Mucosa of gallbladder (tissue), 1 donor: ENCODE measurements at regions not wholly inside any gene's neighbourhood (a gene's known extent, or its start where the extent isn't known, plus 50 kb on each side); places are given as distances from the start of the nearest gene placed in this dataset.

ENCODE experiments used
- DNase-seq: peaks from one replicate; pipeline ENCODE4 v3.0.0-alpha.2; 2020; ENCODE audit warnings: low spot score
- donor health status: DM: no; HTN: no; CAD: no.

DNA sequence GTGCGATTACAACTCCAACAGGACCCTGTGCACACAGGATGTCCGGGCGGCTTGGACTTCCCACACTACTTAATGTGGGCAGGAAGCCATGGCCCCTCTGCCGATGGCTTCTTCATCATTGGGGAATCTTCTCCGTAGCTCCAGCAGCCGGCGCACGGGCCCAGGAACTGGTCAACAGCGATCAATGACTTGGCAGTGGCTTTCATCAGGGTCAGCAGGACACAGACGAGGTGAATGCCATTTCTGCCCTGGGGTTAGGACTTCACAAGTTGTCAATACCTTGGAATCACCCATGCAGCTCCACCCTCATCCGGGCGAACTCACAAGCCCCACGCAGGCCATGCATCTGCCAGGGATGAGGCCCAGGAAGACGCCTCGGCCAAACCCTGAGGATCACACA lies 645.7 kb downstream of the BRD1 start:
- no peak for DNase-seq

DNA sequence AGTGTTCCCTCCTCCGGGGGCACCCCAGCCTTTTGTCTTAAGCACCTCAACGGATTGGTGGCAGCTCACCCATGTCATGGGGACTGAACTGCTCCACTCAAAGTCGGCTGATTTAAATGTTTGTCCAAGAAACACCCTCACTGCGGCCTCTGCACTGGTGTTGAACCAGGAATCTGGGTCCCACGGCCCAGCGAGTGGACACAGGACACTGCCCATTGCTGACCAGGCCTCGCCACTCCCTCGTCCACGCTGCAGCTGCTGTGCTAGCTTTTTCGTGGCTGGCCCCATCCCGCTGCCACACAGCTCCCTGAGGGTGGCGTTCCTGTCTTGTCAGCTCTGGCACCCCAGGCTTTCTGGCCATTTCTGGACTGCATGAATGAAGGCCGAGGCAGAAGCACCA lies 646.2 kb downstream of the BRD1 start:
- DNase-seq: no peak

DNA sequence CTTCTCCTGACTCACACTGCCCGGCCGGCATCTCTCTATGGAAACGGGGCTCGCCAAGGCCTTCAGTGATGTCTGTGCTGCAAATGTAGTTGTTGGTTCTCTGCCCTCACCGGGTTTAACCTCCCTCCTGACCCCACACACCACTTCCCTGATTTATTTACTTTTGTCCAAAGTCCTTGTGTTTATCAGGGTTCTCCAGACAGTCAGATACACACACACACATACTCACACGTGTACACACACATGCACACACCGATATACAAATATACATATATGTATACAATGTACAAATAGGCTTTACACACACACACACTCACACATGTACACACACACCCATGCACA lies 647.0 kb downstream of the BRD1 start:
- DNase-seq: no peak

DNA sequence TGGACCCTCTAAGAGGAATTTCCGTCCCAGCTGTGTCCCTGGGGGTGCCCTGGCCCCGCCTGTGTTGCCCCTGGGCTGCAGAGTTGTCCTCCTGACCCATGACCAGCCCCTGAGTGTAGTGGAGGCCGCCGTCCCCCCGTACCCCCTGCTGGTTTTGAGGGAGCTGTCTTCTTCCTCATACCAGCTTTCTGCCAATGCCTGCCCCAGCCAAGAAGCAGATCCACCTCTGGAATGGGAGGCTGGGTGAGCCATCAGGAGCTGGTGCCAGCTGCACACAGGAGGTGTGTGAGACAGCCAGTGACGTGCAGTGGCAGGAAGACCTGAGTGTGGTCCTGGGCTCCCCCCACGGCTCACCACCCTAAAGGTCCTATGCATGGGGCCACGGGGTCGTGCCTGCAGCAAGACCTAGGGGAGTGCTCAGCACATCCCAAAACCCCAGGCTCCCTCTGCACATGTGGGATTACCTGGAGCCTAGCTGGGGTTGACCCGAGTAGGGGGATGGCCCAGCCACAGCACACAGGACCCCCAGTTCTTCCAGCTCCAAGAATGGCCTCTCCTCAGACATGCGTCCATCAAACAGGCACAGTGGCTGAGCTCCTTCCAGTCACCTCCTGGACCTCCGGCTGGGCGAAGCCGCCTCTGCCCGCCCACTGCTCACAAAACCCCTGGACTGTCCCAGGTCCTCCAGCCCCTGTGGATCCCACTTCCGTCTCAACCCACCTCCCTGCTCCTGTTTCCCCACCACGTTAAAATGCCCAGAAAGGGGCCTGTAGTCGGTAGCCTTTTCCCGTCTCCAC lies 647.6 kb downstream of the BRD1 start:
- no peak for DNase-seq

DNA sequence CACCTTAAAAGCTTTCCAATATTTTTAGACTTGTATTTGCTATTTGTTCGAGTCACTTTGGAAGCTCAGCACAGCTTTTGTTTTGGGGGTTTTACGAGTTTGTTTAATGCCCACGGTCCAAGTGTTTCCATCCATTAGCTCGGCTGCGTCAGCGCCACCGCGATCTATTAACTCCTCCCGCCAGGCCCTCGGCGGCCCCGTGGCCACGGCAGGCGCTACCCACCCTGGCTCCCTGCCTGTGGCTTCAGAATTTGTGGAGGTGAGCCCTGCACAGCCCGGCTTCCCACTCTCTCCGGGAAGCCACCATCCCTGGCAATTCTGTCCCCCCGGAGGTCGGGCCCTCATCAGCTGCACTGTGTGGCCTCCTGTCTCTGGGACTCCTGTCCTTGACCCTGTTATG lies 648.5 kb downstream of the BRD1 start:
- DNase-seq: no peak

DNA sequence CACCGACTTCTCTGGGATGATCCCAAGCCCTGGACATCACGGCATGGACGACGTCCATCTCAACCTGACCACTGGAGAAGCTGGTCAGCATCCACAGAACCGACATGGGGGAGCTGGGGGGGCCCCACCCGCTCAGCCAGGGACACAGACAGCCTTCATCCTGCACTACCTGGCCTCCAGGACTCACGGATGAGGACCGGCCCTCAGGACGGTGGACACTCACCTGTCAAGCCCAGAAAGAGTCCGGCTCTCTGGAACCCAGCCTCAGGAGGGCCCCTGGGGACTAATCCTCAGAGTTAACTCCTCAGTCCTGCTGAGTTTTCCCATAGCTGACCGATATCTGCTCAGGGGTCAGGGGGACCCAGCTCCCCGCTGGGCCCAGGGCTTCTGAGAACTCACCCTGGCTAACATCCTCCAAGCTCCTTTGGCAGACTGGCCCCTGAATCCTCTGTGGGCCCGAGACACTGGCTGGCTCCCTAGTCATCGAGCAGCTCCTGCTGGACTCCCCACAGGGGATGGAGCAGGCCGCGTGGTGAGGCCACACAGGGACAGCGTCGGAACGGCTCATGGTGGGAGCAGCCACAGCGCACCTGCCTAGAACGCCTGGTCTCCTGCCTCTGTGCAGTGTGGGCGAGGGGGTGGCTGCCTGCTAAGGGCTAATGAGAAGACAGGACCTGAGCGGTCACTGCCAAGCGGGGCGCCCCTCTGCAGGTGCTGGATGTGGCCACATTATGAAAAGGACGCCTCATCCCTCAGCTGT lies 649.2 kb downstream of the BRD1 start:
- DNase-seq: no peak

DNA sequence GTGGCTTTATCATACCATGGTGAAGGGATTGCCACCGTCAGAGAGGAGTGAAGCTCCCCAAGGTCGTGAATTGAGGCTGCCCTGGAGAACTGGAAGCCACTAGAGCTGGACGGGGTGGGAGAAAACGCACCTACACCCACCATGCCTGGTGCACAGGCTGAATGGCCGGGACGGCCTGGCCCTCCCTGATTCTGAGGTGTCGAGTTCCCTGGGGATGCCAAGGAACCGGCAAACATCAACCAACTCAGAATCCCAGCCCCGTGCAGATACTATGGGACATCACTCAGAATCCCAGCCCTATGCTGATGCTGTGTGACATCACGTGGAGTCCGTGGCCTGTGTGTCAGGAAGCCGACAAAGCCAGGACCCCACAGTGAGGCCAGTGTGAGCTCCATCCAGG lies 650.0 kb downstream of the BRD1 start:
- DNase-seq: no peak

DNA sequence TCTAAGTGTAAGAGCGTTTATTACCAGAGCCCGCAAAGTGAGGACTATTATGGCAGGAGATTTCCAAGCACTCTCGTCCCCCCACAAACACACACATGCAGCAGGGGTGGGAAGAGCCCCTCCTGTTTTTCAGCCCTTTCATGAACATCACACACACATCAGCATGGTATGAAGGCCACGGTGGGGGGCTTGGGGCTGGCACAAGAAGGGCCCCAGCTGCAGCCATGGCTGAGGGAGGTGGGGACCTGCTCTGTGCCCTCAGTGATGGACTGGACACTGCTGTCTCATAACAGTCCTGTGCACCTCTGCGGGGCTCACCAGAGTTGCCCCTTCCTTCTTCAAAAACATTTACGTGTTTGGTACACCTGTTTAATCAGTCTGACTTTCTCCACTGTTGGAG lies 650.7 kb downstream of the BRD1 start:
- DNase-seq: no peak

DNA sequence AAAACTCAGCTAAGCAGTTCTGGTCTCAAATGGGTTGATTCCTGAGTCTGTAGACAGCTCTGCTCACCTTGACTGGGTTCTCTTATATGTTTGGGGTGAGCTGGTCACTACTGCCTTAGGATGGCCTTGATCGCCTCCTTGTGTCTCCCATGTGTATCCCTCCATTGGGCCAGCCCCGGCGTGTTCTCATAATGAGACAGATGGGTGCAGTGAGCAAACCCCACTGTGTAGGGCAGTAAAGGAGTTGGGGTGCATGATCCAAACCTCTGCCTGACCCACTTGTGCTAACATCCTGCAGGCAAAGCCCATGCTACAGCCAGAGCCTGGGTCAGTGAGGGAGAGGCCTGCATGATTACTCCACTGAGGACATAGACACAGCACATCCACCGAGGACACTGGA lies 657.6 kb downstream of the BRD1 start:
- DNase-seq: no peak

DNA sequence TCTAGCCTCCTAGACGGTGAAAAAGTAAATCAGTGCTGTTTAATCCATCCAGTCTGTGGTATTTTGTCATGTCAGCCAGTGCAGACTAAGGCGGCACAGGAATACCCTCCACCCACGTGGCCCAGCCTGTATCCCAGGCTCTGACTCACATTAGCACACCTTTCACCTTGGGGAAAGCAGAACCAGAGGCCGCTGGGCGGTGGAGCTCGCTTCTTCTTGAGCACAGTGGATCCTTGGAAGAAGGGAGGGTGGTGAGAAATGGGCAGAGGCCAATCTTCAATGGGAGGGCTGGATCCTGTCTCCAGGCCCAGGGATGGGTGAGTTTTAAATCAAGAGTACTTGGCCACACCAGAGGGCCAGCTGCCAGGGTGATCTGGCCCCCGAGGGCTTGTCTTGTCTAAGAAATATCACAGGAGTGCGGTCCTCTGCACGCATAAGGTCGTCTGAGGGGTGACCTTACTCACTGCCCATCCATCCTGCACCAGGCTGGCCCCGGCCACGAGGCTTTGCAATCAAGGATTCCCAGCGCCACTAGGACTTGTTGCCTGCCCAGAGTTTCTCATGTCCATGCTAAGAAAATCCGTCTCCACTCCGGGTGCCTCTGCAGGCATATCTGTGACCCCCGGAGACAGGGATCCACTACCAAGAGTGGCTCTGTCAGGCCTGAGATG lies 658.5 kb downstream of the BRD1 start:
- DNase-seq: no peak

DNA sequence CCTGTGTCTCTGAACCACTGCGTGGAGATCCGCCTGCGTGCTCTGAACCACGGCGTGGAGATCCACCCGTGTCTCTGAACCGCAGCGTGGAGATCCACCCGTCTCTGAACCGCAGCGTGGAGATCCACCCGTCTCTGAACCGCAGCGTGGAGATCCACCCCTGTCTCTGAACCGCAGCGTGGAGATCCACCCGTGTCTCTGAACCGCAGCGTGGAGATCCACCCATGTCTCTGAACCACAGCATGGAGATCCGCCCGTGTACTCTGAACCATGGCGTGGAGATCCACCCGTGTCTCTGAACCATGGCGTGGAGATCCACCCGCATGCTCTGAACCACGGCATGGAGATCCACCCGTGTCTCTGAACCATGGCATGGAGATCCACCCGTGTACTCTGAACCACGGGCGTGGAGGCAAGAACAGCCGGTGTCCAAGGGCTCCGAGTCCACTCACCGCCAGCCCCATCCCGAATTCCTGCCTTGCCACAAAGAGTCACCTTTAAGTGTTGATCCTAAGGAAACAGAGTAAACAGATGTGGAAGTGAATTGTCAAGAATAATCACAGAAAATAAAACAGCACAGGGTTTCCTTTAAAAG lies 659.4 kb downstream of the BRD1 start:
- no peak for DNase-seq

DNA sequence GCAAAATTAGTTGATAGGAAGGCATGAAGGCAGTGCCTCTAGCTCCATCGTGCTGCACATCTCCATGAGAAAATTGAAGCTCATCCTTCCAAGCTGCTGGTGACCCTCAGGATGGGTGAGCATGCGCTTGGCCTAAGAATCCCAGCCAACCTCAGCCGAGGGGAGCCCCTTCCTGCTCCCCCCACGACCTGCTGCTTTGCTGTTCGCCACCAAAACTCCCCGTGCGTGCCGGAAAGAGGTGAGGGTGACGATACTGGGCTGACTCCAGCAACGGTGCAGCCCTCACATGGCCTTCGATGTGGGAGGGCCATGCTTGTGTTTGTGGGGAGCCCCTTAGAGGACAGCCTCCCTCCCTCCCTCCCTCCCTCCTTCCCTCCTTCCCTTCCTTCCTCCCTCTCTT lies 660.9 kb downstream of the BRD1 start:
- DNase-seq: no peak

DNA sequence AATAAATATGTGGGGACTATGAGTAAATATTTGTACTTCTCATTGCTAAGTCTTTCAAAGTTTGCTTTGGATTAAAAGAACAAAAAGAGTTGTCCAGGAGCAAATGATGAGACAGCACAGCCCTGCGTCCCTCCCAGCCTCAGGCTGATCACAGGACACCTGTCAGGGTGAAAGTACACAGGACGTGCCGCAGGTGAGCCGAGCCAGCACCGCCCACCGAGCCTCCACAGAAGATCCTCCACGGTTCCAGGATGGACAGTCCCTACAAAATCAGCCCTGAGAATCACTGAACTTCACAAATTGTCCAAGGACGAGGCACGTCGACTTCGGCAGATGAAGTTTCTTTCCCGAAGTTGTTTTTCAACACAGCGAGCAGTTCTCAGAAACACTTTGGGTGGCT lies 661.5 kb downstream of the BRD1 start:
- no peak for DNase-seq

DNA sequence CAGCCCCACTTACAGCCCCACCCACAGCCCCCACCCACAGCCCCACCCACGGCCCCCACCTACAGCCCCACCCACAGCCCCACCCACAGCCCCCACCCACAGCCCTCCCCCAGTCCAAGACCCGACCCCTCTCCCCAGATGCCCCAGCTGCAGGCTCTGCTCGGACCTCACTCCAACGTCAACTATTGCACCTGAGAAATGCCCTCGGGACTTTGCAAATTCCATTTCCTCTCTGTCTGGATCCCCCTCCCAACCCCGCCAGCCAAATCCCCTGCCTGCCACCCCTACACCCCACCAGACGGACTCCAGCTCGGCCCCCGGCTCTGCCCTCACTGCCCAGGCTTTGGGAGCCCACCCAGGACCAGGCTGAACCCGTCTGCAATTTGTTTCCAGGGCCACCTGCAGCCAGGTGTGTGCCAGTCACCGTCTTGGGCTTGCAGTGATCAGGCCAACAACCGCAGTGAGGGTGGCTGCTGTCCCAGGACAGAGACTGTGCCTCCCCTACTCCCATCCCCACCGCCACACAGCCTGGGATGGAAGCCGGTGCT lies 662.8 kb downstream of the BRD1 start:
- no peak for DNase-seq

DNA sequence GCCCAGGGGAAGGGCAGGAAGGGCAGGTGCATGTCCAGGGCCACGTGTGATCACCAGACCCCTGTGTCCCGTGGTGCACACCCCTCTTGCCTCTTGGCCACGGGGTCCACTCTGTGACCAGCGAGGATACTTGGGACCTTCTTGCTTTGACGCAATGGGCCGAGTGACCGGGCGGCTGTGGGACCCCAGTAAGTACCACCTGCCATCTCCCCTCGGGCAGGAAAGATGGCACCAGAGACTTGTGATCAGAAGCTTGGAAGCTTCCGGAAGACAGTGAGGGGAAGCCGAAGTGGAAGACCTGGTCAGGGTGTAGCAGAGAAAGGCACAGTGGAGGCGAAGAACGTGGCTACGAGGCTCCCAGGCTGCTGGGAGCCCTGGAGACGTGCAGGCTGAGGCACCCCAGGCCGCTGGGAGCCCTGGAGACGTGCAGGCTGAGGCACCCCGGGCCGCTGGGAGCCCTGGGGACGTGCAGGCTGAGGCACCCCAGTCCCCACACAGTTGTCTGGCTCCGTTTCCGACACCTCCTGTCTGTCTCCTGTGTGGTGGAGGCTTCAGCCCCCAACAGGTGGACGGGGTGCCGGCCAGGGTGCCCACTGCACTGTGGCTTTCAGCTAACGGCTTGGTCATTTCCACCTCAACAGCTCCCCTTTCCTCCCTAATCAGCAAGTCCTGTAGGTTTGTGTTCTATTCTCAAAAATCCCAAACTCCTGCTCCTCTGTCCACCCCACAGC lies 663.5 kb downstream of the BRD1 start:
- DNase-seq: no peak

DNA sequence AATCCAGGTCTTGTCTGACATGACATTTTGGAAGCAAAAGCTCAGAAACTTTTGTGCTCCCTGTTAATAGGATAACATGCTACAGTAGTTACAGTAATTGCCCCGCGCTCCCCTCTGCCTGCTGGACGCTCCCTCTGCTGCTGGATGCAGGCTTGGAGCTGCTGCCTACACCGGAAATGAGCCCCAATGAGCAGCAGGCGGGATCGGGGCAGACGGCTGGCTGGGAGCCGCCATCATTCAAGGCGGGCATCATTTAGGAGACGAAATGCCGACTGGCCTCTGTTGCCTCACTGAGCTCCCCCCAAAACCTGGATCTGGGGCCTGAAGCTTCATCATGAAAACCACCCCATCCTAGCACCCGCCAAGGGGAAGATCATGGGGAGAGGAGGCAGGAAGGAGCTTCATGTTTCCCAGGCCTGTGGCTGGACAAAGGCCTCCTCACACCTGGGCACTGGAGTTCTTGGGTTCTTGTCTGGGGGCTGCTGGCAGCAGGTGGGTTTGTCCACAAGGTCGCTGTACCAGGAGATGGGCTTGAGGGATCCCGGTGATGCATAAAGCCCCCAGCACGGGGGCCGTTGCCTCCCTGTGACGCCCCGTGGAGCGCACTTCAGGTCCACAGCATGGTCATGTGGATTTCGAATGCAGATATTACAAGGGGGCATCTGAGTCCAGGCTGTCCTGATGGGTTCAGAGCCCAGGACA lies 664.3 kb downstream of the BRD1 start:
- DNase-seq: no peak

DNA sequence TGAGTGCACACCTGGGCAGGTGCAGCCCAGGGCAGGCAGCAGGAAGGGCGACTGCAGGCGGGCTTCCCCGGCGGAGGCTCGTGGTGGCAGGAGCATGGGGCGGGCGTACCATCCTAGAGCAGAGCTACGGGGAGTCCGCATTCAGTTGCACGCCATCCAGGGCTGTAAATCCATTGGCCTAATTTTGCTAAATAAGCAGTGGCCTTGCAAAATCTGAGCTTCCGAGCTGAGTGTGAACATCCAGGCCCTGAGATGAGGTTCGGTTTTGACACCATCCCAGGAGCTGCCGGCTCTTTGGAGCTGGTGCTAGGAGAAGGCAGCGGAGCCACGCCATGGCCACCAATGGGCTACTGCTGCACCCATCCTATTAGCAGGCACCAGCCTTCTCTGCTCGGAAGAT lies 664.8 kb downstream of the BRD1 start:
- DNase-seq: no peak

DNA sequence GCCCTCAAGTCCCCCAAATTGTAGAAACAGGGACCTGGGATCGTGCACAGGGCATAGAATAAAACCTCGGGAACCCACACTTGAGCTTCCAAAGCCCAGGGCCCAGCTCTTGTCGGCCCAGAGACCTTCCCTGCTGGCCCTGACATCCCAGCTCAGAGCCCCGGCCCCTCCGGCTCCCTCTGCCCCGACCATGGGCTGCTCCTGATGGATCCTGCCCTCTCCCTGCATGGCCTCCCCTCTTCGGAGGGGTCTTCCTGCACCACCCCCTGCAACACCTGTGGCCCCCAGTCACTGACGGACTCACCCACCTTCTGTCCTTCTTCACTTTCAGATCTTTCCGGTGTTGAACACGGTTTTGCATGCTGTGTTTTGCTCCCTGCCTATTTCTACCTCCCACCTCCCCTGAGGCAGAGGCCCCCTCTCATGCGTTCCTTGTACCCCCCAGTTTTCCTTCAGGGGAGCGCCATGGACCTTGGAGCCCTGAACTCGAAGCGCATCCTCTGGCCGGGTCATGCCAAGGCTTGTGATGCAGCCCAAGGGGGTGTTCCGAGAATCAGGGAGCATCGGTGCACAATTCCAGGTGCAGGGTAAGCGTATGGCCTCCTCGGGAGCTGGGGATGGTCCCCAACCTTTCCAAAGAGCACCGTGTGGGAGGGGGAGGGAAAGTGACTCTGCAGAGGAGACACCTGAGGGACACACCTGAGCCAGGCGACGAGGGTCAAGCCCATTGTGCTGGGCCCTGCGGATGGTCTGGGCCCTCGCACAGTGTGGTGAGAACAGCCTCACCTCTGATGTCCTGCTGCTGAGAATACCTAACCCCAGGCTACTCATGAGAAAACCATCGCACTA lies 666.4 kb downstream of the BRD1 start:
- no peak for DNase-seq

DNA sequence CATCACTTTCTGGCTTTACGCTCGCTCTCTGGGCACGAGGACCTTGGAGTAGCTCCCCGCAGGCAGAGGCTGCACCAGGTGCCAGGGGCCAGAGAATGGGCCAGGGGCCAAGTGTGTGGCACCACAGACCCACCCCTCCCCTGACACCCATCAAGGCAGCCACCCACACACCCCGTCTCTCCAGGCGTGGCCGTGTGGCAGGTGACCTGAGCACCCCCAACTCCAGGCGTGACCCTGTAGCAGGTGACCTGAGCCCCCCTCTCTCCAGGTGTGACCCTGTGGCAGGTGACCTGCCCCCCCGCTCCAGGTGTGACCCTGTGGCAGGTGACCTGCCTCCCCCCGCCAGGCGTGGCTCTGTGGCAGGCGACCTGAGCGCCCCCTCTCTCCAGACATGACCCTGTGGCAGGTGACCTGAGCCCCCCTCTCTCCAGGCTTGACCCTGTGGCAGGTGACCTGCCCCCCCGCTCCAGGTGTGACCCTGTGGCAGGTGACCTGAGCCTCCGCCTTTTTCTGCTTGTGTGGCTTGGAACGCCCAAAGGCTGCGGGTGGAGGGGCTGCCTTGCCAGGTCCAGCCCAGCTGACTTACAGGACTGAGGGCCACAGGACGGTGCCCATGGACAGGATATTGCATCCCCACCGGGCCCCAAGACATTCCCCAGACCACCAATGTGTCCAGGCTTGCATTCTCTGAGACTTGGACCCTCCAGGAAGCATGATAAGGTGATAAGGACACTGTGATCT lies 667.2 kb downstream of the BRD1 start:
- DNase-seq: no peak
